EH (cell line): ENCODE measurements at regions not wholly inside any gene's neighbourhood (a gene's known extent, or its start where the extent isn't known, plus 50 kb on each side); places are given as distances from the start of the nearest gene placed in this dataset.

Source experiments
- DNase-seq: peaks from one replicate; pipeline ENCODE4 v3.0.0-alpha.2; 2015; ENCODE audit warnings: low read depth

- DNase-seq = no peak
These were observed 165.7 kb upstream of the SMC2 start for GRCh38 chr9:103928442-103928841.

GRCh38 chr9:103941104-103941503, 153.0 kb upstream of the SMC2 start:
- no peak for DNase-seq

- DNase-seq = no peak
These were observed 151.9 kb upstream of the SMC2 start for GRCh38 chr9:103942200-103942599.

- DNase-seq = no peak
These were observed 151.5 kb upstream of the SMC2 start for GRCh38 chr9:103942651-103943050.

- DNase-seq = no peak
These were observed 145.0 kb upstream of the SMC2 start for GRCh38 chr9:103949096-103949495.

- DNase-seq = no peak
These were observed 116.9 kb upstream of the SMC2 start for GRCh38 chr9:103977163-103977562.

- no peak for DNase-seq
These were observed 115.7 kb upstream of the SMC2 start for GRCh38 chr9:103978396-103978795.

GRCh38 chr9:103981912-103982311, 112.2 kb upstream of the SMC2 start:
- no peak for DNase-seq

- DNase-seq = no peak
These were observed 109.0 kb upstream of the SMC2 start for GRCh38 chr9:103985077-103985476.

- no peak for DNase-seq
These were observed 105.3 kb upstream of the SMC2 start for GRCh38 chr9:103988821-103989220.

GRCh38 chr9:103990311-103990710, 103.8 kb upstream of the SMC2 start:
- no peak for DNase-seq

- no peak for DNase-seq
These were observed 103.1 kb upstream of the SMC2 start for GRCh38 chr9:103991001-103991400.

GRCh38 chr9:103991698-103992097, 102.4 kb upstream of the SMC2 start:
- peak; percentile 1 for DNase-seq

- DNase-seq = no peak
These were observed 101.0 kb upstream of the SMC2 start for GRCh38 chr9:103992938-103993579.

GRCh38 chr9:103997856-103998370, 96.2 kb upstream of the SMC2 start:
- DNase-seq = no peak

- DNase-seq = no peak
These were observed 94.6 kb upstream of the SMC2 start for GRCh38 chr9:103999375-104000062.

- DNase-seq = peak; percentile 6
These were observed 84.3 kb upstream of the SMC2 start for GRCh38 chr9:104009826-104010225.

- DNase-seq = no peak
These were observed 72.0 kb upstream of the SMC2 start for GRCh38 chr9:104022083-104022482.

- DNase-seq = no peak
These were observed 69.0 kb upstream of the SMC2 start for GRCh38 chr9:104025104-104025503.

- DNase-seq = peak; percentile 22
These were observed 68.2 kb upstream of the SMC2 start for GRCh38 chr9:104025945-104026344.

- no peak for DNase-seq
These were observed 66.8 kb upstream of the SMC2 start for GRCh38 chr9:104027295-104027694.

- no peak for DNase-seq
These were observed 65.3 kb upstream of the SMC2 start for GRCh38 chr9:104028827-104029226.
